ENCODE measurements at regions not wholly inside any gene's neighbourhood (a gene's known extent, or its start where the extent isn't known, plus 50 kb on each side); places are given as distances from the start of the nearest gene placed in this dataset.

GRCh38 chr6:170227521-170227983 is 63.3 kb downstream of the DLL1 start:
- Histone ChIP-seq H3K9ac (ENCODE audit: low read length) (no peak overlapping the region), H3K9me3 (ENCODE audit: control insufficient read depth, low read length) (no peaks in the 10 kb centered on the region), H4K91ac (ENCODE audit: low read length) (peak overlapping the region; percentile 5), H2AK5ac (ENCODE audit: low read length, severe bottlenecking) (no peak overlapping the region), H2BK5ac (ENCODE audit: low read depth, low read length, poor library complexity, severe bottlenecking) (no peak overlapping the region), H2BK15ac (ENCODE audit: low read depth, poor library complexity, severe bottlenecking) (no peak overlapping the region), H3K27me3 (ENCODE audit: control insufficient read depth in 1 of 2, insufficient read depth in 1 of 2, low read length in 2 of 2) (peaks cover 0 to 52% of the 10 kb centered on the region in 2 experiments), H3K23ac (ENCODE audit: low read length in 2 of 2) (no peak overlapping the region), H3K14ac (ENCODE audit: low read length in 2 of 2) (no peak overlapping the region), H2BK12ac (ENCODE audit: low read length in 2 of 2) (no peak overlapping the region), H3K4me1 (ENCODE audit: control insufficient read depth, insufficient read depth, low read depth, low read length) (peaks cover 31% of the 10 kb centered on the region), H3K4ac (ENCODE audit: low read depth in 1 of 2, low read length in 2 of 2) (no peak overlapping the region), H3K79me1 (replicated peaks; ENCODE audit: low read length, poor library complexity, severe bottlenecking) (no peaks in the 10 kb centered on the region), H2BK120ac (ENCODE audit: low read depth, low read length) (no peak overlapping the region), H2AFZ (ENCODE audit: low read depth, low read length) (no peak overlapping the region), H3K4me2 (ENCODE audit: low read length, poor library complexity, severe bottlenecking) (no peak overlapping the region), H4K8ac (ENCODE audit: low read length) (no peak overlapping the region), H3K18ac (ENCODE audit: low read depth in 1 of 2, low read length in 2 of 2) (no peak overlapping the region), H3K4me3 (ENCODE audit: insufficient read depth in 1 of 2, low read depth in 1 of 2, low read length in 2 of 2) (no peak overlapping the region), H3K27ac (ENCODE audit: low read length, poor library complexity, severe bottlenecking) (no peak overlapping the region), H3K36me3 (ENCODE audit: control insufficient read depth in 1 of 2, insufficient read depth in 2 of 2, low read depth in 1 of 2, low read length in 2 of 2) (no peaks in the 10 kb centered on the region)
- no peak for DNase-seq
- WGBS = 84% methylated on average over 14 of the region's 14 CpGs

- H3K4me3 ChIP-seq (ENCODE audit: insufficient read depth in 1 of 2, low read depth in 1 of 2, low read length in 2 of 2) = no peak overlapping the region
- H2BK5ac ChIP-seq (ENCODE audit: low read depth, low read length, poor library complexity, severe bottlenecking) = no peak overlapping the region
- no peak overlapping the region for H3K4ac ChIP-seq (ENCODE audit: low read depth in 1 of 2, low read length in 2 of 2)
- no peak overlapping the region for H4K8ac ChIP-seq (ENCODE audit: low read length)
- H2AK5ac ChIP-seq (ENCODE audit: low read length, severe bottlenecking) = no peak overlapping the region
- H3K27me3 ChIP-seq (ENCODE audit: control insufficient read depth in 1 of 2, insufficient read depth in 1 of 2, low read length in 2 of 2) = peaks cover 0 to 56% of the 10 kb centered on the region in 2 experiments
- no peak overlapping the region for H3K18ac ChIP-seq (ENCODE audit: low read depth in 1 of 2, low read length in 2 of 2)
- H3K9me3 ChIP-seq (ENCODE audit: control insufficient read depth, low read length) = no peaks in the 10 kb centered on the region
- H2BK12ac ChIP-seq (ENCODE audit: low read length in 2 of 2) = no peak overlapping the region
- no peak overlapping the region for H3K14ac ChIP-seq (ENCODE audit: low read length in 2 of 2)
- H3K9ac ChIP-seq (ENCODE audit: low read length) = no peak overlapping the region
- peaks cover 27% of the 10 kb centered on the region for H3K4me1 ChIP-seq (ENCODE audit: control insufficient read depth, insufficient read depth, low read depth, low read length)
- WGBS = 88% methylated on average over 9 of the region's 9 CpGs
- no peak overlapping the region for H2AFZ ChIP-seq (ENCODE audit: low read depth, low read length)
- no peaks in the 10 kb centered on the region for H3K36me3 ChIP-seq (ENCODE audit: control insufficient read depth in 1 of 2, insufficient read depth in 2 of 2, low read depth in 1 of 2, low read length in 2 of 2)
- no peak overlapping the region for H2BK120ac ChIP-seq (ENCODE audit: low read depth, low read length)
- no peak overlapping the region for H2BK15ac ChIP-seq (ENCODE audit: low read depth, poor library complexity, severe bottlenecking)
- H3K79me1 ChIP-seq (replicated peaks; ENCODE audit: low read length, poor library complexity, severe bottlenecking) = no peaks in the 10 kb centered on the region
- H3K27ac ChIP-seq (ENCODE audit: low read length, poor library complexity, severe bottlenecking) = no peak overlapping the region
- H3K4me2 ChIP-seq (ENCODE audit: low read length, poor library complexity, severe bottlenecking) = no peak overlapping the region
- DNase-seq = no peak
- no peak overlapping the region for H4K91ac ChIP-seq (ENCODE audit: low read length)
- no peak overlapping the region for H3K23ac ChIP-seq (ENCODE audit: low read length in 2 of 2)
These were observed 64.2 kb downstream of the DLL1 start for GRCh38 chr6:170226647-170227046.

GRCh38 chr6:170225852-170226417 is 64.9 kb downstream of the DLL1 start:
- no peak for DNase-seq

GRCh38 chr6:170224694-170225660 is 65.9 kb downstream of the DLL1 start:
- WGBS = 57% methylated on average over 23 of the region's 23 CpGs
- H3K4ac ChIP-seq (ENCODE audit: low read depth in 1 of 2, low read length in 2 of 2) = no peak overlapping the region
- DNase-seq = peak; percentile 10

More at GRCh38 chr6:170225852-170226417, 64.9 kb downstream of the DLL1 start:
- H3K4me1 ChIP-seq (ENCODE audit: control insufficient read depth, insufficient read depth, low read depth, low read length) = peaks cover 24% of the 10 kb centered on the region
- no peak overlapping the region for H3K9ac ChIP-seq (ENCODE audit: low read length)
- H3K9me3 ChIP-seq (ENCODE audit: control insufficient read depth, low read length) = no peaks in the 10 kb centered on the region
- no peak overlapping the region for H3K14ac ChIP-seq (ENCODE audit: low read length in 2 of 2)
- no peak overlapping the region for H3K4me3 ChIP-seq (ENCODE audit: insufficient read depth in 1 of 2, low read depth in 1 of 2, low read length in 2 of 2)
- no peak overlapping the region for H4K8ac ChIP-seq (ENCODE audit: low read length)
- no peak overlapping the region for H2BK5ac ChIP-seq (ENCODE audit: low read depth, low read length, poor library complexity, severe bottlenecking)
- H3K27me3 ChIP-seq (ENCODE audit: control insufficient read depth in 1 of 2, insufficient read depth in 1 of 2, low read length in 2 of 2) = peaks cover 0 to 58% of the 10 kb centered on the region in 2 experiments
- H2AK5ac ChIP-seq (ENCODE audit: low read length, severe bottlenecking) = no peak overlapping the region
- no peak overlapping the region for H3K27ac ChIP-seq (ENCODE audit: low read length, poor library complexity, severe bottlenecking)
- H3K18ac ChIP-seq (ENCODE audit: low read depth in 1 of 2, low read length in 2 of 2) = no peak overlapping the region
- H3K23ac ChIP-seq (ENCODE audit: low read length in 2 of 2) = no peak overlapping the region
- H2BK120ac ChIP-seq (ENCODE audit: low read depth, low read length) = no peak overlapping the region
- H2BK15ac ChIP-seq (ENCODE audit: low read depth, poor library complexity, severe bottlenecking) = no peak overlapping the region
- H2AFZ ChIP-seq (ENCODE audit: low read depth, low read length) = no peak overlapping the region
- H3K36me3 ChIP-seq (ENCODE audit: control insufficient read depth in 1 of 2, insufficient read depth in 2 of 2, low read depth in 1 of 2, low read length in 2 of 2) = no peaks in the 10 kb centered on the region
- no peaks in the 10 kb centered on the region for H3K79me1 ChIP-seq (replicated peaks; ENCODE audit: low read length, poor library complexity, severe bottlenecking)
- H2BK12ac ChIP-seq (ENCODE audit: low read length in 2 of 2) = no peak overlapping the region
- WGBS = 90% methylated on average over 22 of the region's 22 CpGs
- H3K4ac ChIP-seq (ENCODE audit: low read depth in 1 of 2, low read length in 2 of 2) = no peak overlapping the region
- H3K4me2 ChIP-seq (ENCODE audit: low read length, poor library complexity, severe bottlenecking) = no peak overlapping the region
- no peak overlapping the region for H4K91ac ChIP-seq (ENCODE audit: low read length)

More at GRCh38 chr6:170224694-170225660, 65.9 kb downstream of the DLL1 start:
- Histone ChIP-seq H3K18ac (ENCODE audit: low read depth in 1 of 2, low read length in 2 of 2) (no peak overlapping the region), H3K27ac (ENCODE audit: low read length, poor library complexity, severe bottlenecking) (no peak overlapping the region), H2BK12ac (ENCODE audit: low read length in 2 of 2) (no peak overlapping the region), H4K8ac (ENCODE audit: low read length) (no peak overlapping the region), H2BK120ac (ENCODE audit: low read depth, low read length) (no peak overlapping the region), H4K91ac (ENCODE audit: low read length) (no peak overlapping the region), H2BK15ac (ENCODE audit: low read depth, poor library complexity, severe bottlenecking) (no peak overlapping the region), H3K9me3 (ENCODE audit: control insufficient read depth, low read length) (no peaks in the 10 kb centered on the region), H2AFZ (ENCODE audit: low read depth, low read length) (no peak overlapping the region), H3K14ac (ENCODE audit: low read length in 2 of 2) (no peak overlapping the region), H3K4me3 (ENCODE audit: insufficient read depth in 1 of 2, low read depth in 1 of 2, low read length in 2 of 2) (no peak overlapping the region), H3K23ac (ENCODE audit: low read length in 2 of 2) (no peak overlapping the region), H2BK5ac (ENCODE audit: low read depth, low read length, poor library complexity, severe bottlenecking) (no peak overlapping the region), H3K4me2 (ENCODE audit: low read length, poor library complexity, severe bottlenecking) (no peak overlapping the region), H2AK5ac (ENCODE audit: low read length, severe bottlenecking) (no peak overlapping the region), H3K79me1 (replicated peaks; ENCODE audit: low read length, poor library complexity, severe bottlenecking) (no peaks in the 10 kb centered on the region), H3K27me3 (ENCODE audit: control insufficient read depth in 1 of 2, insufficient read depth in 1 of 2, low read length in 2 of 2) (peaks cover 0 to 53% of the 10 kb centered on the region in 2 experiments), H3K9ac (ENCODE audit: low read length) (no peak overlapping the region), H3K4me1 (ENCODE audit: control insufficient read depth, insufficient read depth, low read depth, low read length) (peaks cover 24% of the 10 kb centered on the region), H3K36me3 (ENCODE audit: control insufficient read depth in 1 of 2, insufficient read depth in 2 of 2, low read depth in 1 of 2, low read length in 2 of 2) (no peaks in the 10 kb centered on the region)

All from mesenchymal stem cell (in vitro differentiated cells and primary cell).